ENCODE measurements at regions not wholly inside any gene's neighbourhood (a gene's known extent, or its start where the extent isn't known, plus 50 kb on each side); places are given as distances from the start of the nearest gene placed in this dataset.

DNA sequence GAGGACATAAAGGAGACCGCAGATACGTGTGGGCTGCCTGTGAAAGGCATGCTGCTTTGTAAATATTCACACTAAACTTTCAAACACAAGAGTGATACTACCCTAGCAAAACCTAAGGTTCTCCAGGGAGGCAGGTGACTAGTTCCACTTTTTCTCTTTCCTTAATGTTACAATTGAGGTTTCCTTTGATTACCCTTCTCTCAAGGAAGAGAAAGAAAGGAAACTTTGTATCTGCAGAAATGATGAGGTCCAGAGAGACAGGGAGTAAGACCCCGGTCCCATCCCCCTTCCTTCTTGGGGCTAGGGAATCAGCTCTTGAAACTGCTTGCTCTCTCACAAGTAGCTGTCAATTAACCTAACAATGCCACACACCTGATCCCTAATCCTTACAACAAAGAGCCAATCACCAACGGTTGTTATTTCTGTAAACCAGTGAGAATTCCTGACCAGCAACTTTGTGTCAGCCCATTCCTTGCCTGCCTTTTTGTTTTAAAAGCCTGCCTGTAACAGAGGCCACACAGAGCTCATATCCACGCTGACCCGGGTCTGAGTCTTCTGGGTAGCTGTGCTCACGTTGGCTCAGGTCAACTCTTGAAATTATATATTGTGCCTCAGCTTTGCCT lies 754.8 kb upstream of the FRG1 start:
- TF ChIP-seq, protein P1, sequence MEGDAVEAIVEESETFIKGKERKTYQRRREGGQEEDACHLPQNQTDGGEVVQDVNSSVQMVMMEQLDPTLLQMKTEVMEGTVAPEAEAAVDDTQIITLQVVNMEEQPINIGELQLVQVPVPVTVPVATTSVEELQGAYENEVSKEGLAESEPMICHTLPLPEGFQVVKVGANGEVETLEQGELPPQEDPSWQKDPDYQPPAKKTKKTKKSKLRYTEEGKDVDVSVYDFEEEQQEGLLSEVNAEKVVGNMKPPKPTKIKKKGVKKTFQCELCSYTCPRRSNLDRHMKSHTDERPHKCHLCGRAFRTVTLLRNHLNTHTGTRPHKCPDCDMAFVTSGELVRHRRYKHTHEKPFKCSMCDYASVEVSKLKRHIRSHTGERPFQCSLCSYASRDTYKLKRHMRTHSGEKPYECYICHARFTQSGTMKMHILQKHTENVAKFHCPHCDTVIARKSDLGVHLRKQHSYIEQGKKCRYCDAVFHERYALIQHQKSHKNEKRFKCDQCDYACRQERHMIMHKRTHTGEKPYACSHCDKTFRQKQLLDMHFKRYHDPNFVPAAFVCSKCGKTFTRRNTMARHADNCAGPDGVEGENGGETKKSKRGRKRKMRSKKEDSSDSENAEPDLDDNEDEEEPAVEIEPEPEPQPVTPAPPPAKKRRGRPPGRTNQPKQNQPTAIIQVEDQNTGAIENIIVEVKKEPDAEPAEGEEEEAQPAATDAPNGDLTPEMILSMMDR (IDR thresholded peaks at IDR 0.05) = no peak
- TF ChIP-seq POLR2A (IDR thresholded peaks at IDR 0.05) (no peak), EP300 (IDR thresholded peaks at IDR 0.05) (no peak)
